IPS DF 19.7 (cell line): ENCODE measurements at regions not wholly inside any gene's neighbourhood (a gene's known extent, or its start where the extent isn't known, plus 50 kb on each side); places are given as distances from the start of the nearest gene placed in this dataset.

Experiments
- DNase-seq: peaks from one replicate; pipeline ENCODE4 v3.0.0-alpha.2; 2013; ENCODE audit warnings: low read depth, low spot score

GRCh38 chr3:117074826-117075225 is 365.2 kb downstream of the TUSC7 start:
- no peak for DNase-seq

- DNase-seq: no peak
Observed at GRCh38 chr3:117079997-117080396, 370.4 kb downstream of the TUSC7 start.

GRCh38 chr3:117080872-117081271 is 371.3 kb downstream of the TUSC7 start:
- peak; percentile 57 for DNase-seq

- DNase-seq: no peak
Observed at GRCh38 chr3:117084277-117084676, 374.7 kb downstream of the TUSC7 start.

GRCh38 chr3:117084739-117085270 is 375.2 kb downstream of the TUSC7 start:
- DNase-seq: no peak

- DNase-seq: no peak
Observed at GRCh38 chr3:117091676-117092075, 382.1 kb downstream of the TUSC7 start.

GRCh38 chr3:117096549-117096948 is 387.0 kb downstream of the TUSC7 start:
- no peak for DNase-seq

GRCh38 chr3:117097351-117097750 is 387.8 kb downstream of the TUSC7 start:
- DNase-seq: no peak

GRCh38 chr3:117101697-117102096 is 392.1 kb downstream of the TUSC7 start:
- no peak for DNase-seq

GRCh38 chr3:117102426-117102825 is 392.8 kb downstream of the TUSC7 start:
- no peak for DNase-seq

- DNase-seq: no peak
Observed at GRCh38 chr3:117103675-117104074, 394.1 kb downstream of the TUSC7 start.

- no peak for DNase-seq
Observed at GRCh38 chr3:117104381-117104780, 394.8 kb downstream of the TUSC7 start.

- DNase-seq: no peak
Observed at GRCh38 chr3:117104792-117105191, 395.2 kb downstream of the TUSC7 start.

GRCh38 chr3:117105686-117106085 is 396.1 kb downstream of the TUSC7 start:
- no peak for DNase-seq

GRCh38 chr3:117106396-117106795 is 396.8 kb downstream of the TUSC7 start:
- no peak for DNase-seq

GRCh38 chr3:117107946-117108345 is 398.4 kb downstream of the TUSC7 start:
- no peak for DNase-seq

- DNase-seq: no peak
Observed at GRCh38 chr3:117109178-117109577, 399.6 kb downstream of the TUSC7 start.

- DNase-seq: no peak
Observed at GRCh38 chr3:117114517-117115265, 405.1 kb downstream of the TUSC7 start.

GRCh38 chr3:117117188-117117936 is 407.8 kb downstream of the TUSC7 start:
- DNase-seq: no peak

- DNase-seq: no peak
Observed at GRCh38 chr3:117118604-117119003, 409.0 kb downstream of the TUSC7 start.

- no peak for DNase-seq
Observed at GRCh38 chr3:117120014-117120413, 410.4 kb downstream of the TUSC7 start.

- DNase-seq: no peak
Observed at GRCh38 chr3:117122609-117123008, 413.0 kb downstream of the TUSC7 start.

GRCh38 chr3:117126460-117126859 is 416.9 kb downstream of the TUSC7 start:
- no peak for DNase-seq
